Thoracic aorta (tissue), 2 donors: ENCODE measurements at regions not wholly inside any gene's neighbourhood (a gene's known extent, or its start where the extent isn't known, plus 50 kb on each side); places are given as distances from the start of the nearest gene placed in this dataset.

Experiments used
- ATAC-seq: fragments of 150-250 bp; one replicate; pipeline ENCODE4 v1.8.0; 2017; ENCODE audit warnings: low read depth; ENCODE audit not compliant: insufficient number of reproducible peaks, low FRiP score
- DNase-seq: peaks from one replicate; pipeline ENCODE4 v3.0.0-alpha.2; 2020; ENCODE audit warnings: low spot score
- H3K27ac ChIP-seq, 2 donors: fragments of 200-600 bp; sonication (generic); 1 replicate in 1 of 2; 2 replicates in 1 of 2; pipeline ENCODE4 v1.5.1; 2016; ENCODE audit warnings: mild to moderate bottlenecking in 2 of 2, moderate library complexity in 2 of 2
- H3K27me3 ChIP-seq: fragments of 200-600 bp; sonication (generic); replicated peaks from 2 replicates; pipeline ENCODE4 v1.6.0; 2016; ENCODE audit warnings: mild to moderate bottlenecking; ENCODE audit not compliant: insufficient read depth
- H3K36me3 ChIP-seq: fragments of 200-600 bp; sonication (generic); one replicate; pipeline ENCODE4 v1.5.1; 2016
- H3K4me1 ChIP-seq, 2 donors: fragments of 200-600 bp; sonication (generic); 1 replicate in 1 of 2; 2 replicates in 1 of 2; pipeline versions ENCODE4 v1.5.1 to v1.6.0; 2016; ENCODE audit warnings: low read depth in 2 of 2, mild to moderate bottlenecking in 1 of 2; ENCODE audit not compliant: control insufficient read depth in 1 of 2
- H3K4me3 ChIP-seq: fragments of 200-600 bp; sonication (generic); 2 replicates; pipeline ENCODE4 v1.5.1; 2016; ENCODE audit warnings: mild to moderate bottlenecking
- H3K9me3 ChIP-seq: fragments of 200-600 bp; sonication (generic); 2 replicates; pipeline ENCODE4 v1.5.1; 2016
- CTCF ChIP-seq: fragments of 200-600 bp; sonication (generic); IDR thresholded peaks from one replicate; pipeline ENCODE4 v1.5.1; 2019; ENCODE audit warnings: antibody characterized with exemption

GRCh38 chr15:79208179-79208578, 74.3 kb upstream of the ANKRD34C start:
- no peak overlapping the region for H3K4me3 ChIP-seq
- no peak overlapping the region for H3K27ac ChIP-seq
- H3K4me1 ChIP-seq = no peaks in the 10 kb centered on the region
- ATAC-seq = no peak
- TF ChIP-seq CTCF = no peak
- peaks cover 6% of the 10 kb centered on the region for H3K27me3 ChIP-seq
- H3K9me3 ChIP-seq = no peaks in the 10 kb centered on the region
- no peak for DNase-seq
- no peaks in the 10 kb centered on the region for H3K36me3 ChIP-seq

- H3K27ac ChIP-seq = no peak overlapping the region
- TF ChIP-seq CTCF = no peak
- no peak overlapping the region for H3K4me3 ChIP-seq
- no peaks in the 10 kb centered on the region for H3K4me1 ChIP-seq
- DNase-seq = no peak
- no peak for ATAC-seq
- H3K36me3 ChIP-seq = no peaks in the 10 kb centered on the region
- H3K27me3 ChIP-seq = peaks cover 6% of the 10 kb centered on the region
- no peaks in the 10 kb centered on the region for H3K9me3 ChIP-seq
These were observed 75.6 kb upstream of the ANKRD34C start for GRCh38 chr15:79206940-79207339.

- no peak for TF ChIP-seq CTCF
- Histone ChIP-seq H3K9me3 (no peaks in the 10 kb centered on the region), H3K4me3 (no peak overlapping the region), H3K27ac (no peak overlapping the region), H3K27me3 (no peaks in the 10 kb centered on the region), H3K4me1 (no peaks in the 10 kb centered on the region), H3K36me3 (no peaks in the 10 kb centered on the region)
- DNase-seq (no peak), ATAC-seq (no peak)
These were observed 77.4 kb upstream of the ANKRD34C start for GRCh38 chr15:79204886-79205675.

DNA sequence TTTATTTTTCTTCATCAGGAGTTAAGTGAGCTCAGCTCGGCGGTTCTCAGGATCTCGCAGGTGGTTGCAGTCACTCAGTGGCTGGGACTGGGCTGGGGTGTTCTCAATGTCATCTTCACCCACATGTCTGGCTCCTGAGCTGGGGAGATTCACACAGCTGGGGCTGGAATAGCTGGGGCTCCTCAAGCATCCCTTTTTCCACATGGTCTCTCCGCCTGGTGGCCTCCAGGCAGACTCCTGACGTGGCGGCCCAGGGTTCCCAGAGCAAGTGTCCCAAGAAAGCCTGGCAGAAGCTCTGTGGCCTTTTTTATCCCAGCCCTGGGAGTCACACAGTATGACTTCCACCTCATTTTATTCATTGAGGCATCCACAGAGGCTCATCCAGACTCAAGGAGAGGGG, 84.1 kb upstream of the ANKRD34C start:
- H3K4me3 ChIP-seq = no peak overlapping the region
- no peaks in the 10 kb centered on the region for H3K9me3 ChIP-seq
- DNase-seq (no peak), ATAC-seq (no peak)
- no peaks in the 10 kb centered on the region for H3K27me3 ChIP-seq
- no peak for TF ChIP-seq CTCF
- H3K4me1 ChIP-seq = no peaks in the 10 kb centered on the region
- no peak overlapping the region for H3K27ac ChIP-seq
- H3K36me3 ChIP-seq = no peaks in the 10 kb centered on the region

GRCh38 chr15:79197285-79197684, 85.2 kb upstream of the ANKRD34C start:
- no peaks in the 10 kb centered on the region for H3K4me1 ChIP-seq
- H3K4me3 ChIP-seq = no peak overlapping the region
- TF ChIP-seq CTCF = no peak
- no peaks in the 10 kb centered on the region for H3K36me3 ChIP-seq
- ATAC-seq = no peak
- DNase-seq = no peak
- H3K27ac ChIP-seq = no peak overlapping the region
- no peaks in the 10 kb centered on the region for H3K9me3 ChIP-seq
- no peaks in the 10 kb centered on the region for H3K27me3 ChIP-seq
